H1 (cell line): ENCODE measurements at regions not wholly inside any gene's neighbourhood (a gene's known extent, or its start where the extent isn't known, plus 50 kb on each side); places are given as distances from the start of the nearest gene placed in this dataset.

Experiments used
- CTCF ChIA-PET: fragments of 300-600 bp; sonication (Branson Sonifier 250); formaldehyde crosslinking; loops from one replicate; lab custom pipeline; 2021; ENCODE audit not compliant: partially characterized antibody; lab: Charles Lee
- POLR2A ChIA-PET: fragments of 300-600 bp; sonication (Branson Sonifier 250); formaldehyde crosslinking; loops from one replicate; lab custom pipeline; 2021; ENCODE audit warnings: inconsistent platforms; ENCODE audit not compliant: partially characterized antibody; lab: Charles Lee
- DNase-seq, 2 experiments: peaks; one replicate each; pipeline versions ENCODE4 v3.0.0 to v3.0.0-alpha.2; 2010 to 2022; ENCODE audit warnings: low spot score in 2 of 2, low read depth in 1 of 2, mixed read lengths in 1 of 2
- FAIRE-seq: peaks from 2 replicates; lab custom pipeline; 2011; peaks lifted over from hg19 to GRCh38; lab: Jason Lieb, UNC
- H2AFZ ChIP-seq: 2 replicates; pipeline ENCODE4 v1.8.1; 2012; ENCODE audit warnings: low read length, inconsistent platforms
- H2AK5ac ChIP-seq: 2 replicates; pipeline ENCODE4 v1.6.1; 2013; ENCODE audit warnings: low read depth, low read length
- H2BK120ac ChIP-seq: replicated peaks from 2 replicates; pipeline ENCODE3; 2013; ENCODE audit warnings: low read depth, low read length, inconsistent platforms
- H2BK12ac ChIP-seq: 2 replicates; pipeline ENCODE4 v1.6.1; 2013; ENCODE audit warnings: low read depth, low read length
- H2BK15ac ChIP-seq: 2 replicates; pipeline ENCODE4 v1.6.1; 2013; ENCODE audit warnings: low read length
- H2BK20ac ChIP-seq: 2 replicates; pipeline ENCODE4 v1.6.1; 2013; ENCODE audit warnings: low read length
- H2BK5ac ChIP-seq: 2 replicates; pipeline ENCODE4 v1.6.1; 2013; ENCODE audit warnings: low read depth, low read length
- H3K14ac ChIP-seq: 2 replicates; pipeline ENCODE4 v1.6.1; 2013; ENCODE audit warnings: inconsistent platforms; ENCODE audit not compliant: insufficient read length
- H3K18ac ChIP-seq: 2 replicates; pipeline ENCODE4 v1.6.1; 2013; ENCODE audit warnings: low read length; ENCODE audit errors: extremely low read depth
- H3K23ac ChIP-seq: 2 replicates; pipeline ENCODE4 v1.6.1; 2013; ENCODE audit warnings: inconsistent platforms; ENCODE audit not compliant: insufficient read length
- H3K23me2 ChIP-seq: 2 replicates; pipeline ENCODE4 v1.6.1; 2013; ENCODE audit warnings: low read depth, low read length
- H3K27ac ChIP-seq: 2 replicates; pipeline ENCODE4 v1.6.1; 2011; ENCODE audit warnings: low read depth, low read length, inconsistent platforms
- H3K27me3 ChIP-seq, 4 experiments: replicated peaks in 1 of 4; 1 replicate in 1 of 4; 2 replicates in 3 of 4; pipeline versions ENCODE4 v1.6.1 to v1.8.1; 2011 to 2013; ENCODE audit warnings: low read length in 3 of 4, mild to moderate bottlenecking in 3 of 4, inconsistent platforms in 2 of 4, mixed read lengths in 2 of 4, moderate library complexity in 1 of 4; ENCODE audit not compliant: control insufficient read depth in 3 of 4, insufficient read depth in 3 of 4; ENCODE audit errors: extremely low read depth in 1 of 4
- H3K36me3 ChIP-seq, 4 experiments: 2 replicates each; pipeline versions ENCODE4 v1.6.1 to v1.8.1; 2011 to 2013; ENCODE audit warnings: mild to moderate bottlenecking in 4 of 4, low read length in 3 of 4, moderate library complexity in 2 of 4, control low read depth in 1 of 4, inconsistent platforms in 1 of 4; ENCODE audit not compliant: insufficient read depth in 4 of 4, control insufficient read depth in 2 of 4
- H3K4ac ChIP-seq: replicated peaks from 2 replicates; pipeline ENCODE3; 2013; ENCODE audit warnings: low read length, low read depth, mixed read lengths, inconsistent platforms; ENCODE audit not compliant: insufficient read length
- H3K4me1 ChIP-seq, 4 experiments: replicated peaks in 1 of 4; 1 replicate in 1 of 4; 2 replicates in 3 of 4; pipeline versions ENCODE4 v1.6.1 to v1.8.1; 2011 to 2013; ENCODE audit warnings: low read length in 3 of 4, inconsistent platforms in 2 of 4, mixed read lengths in 1 of 4; ENCODE audit not compliant: insufficient read depth in 4 of 4, control insufficient read depth in 3 of 4
- H3K4me2 ChIP-seq, 2 experiments: 2 replicates each; pipeline versions ENCODE4 v1.6.1 to v1.8.1; 2011 to 2013; ENCODE audit warnings: low read depth in 2 of 2, low read length in 2 of 2, control low read depth in 1 of 2, inconsistent platforms in 1 of 2, mild to moderate bottlenecking in 1 of 2; ENCODE audit not compliant: insufficient read depth in 1 of 2
- H3K4me3 ChIP-seq, 4 experiments: fragments of 200-600, 300-600 bp in 1 of 4; sonication (generic), shearing (Covaris generic), sonication (Bioruptor Twin) in 1 of 4; 2 replicates each; pipeline versions ENCODE4 v1.5.1 to v1.8.1; 2011 to 2016; ENCODE audit warnings: low read length in 4 of 4, low read depth in 3 of 4, control low read depth in 2 of 4, inconsistent platforms in 2 of 4, mild to moderate bottlenecking in 2 of 4, mixed read lengths in 1 of 4, moderate library complexity in 1 of 4; ENCODE audit not compliant: insufficient read depth in 2 of 4; ENCODE audit errors: extremely low read depth in 1 of 4
- H3K56ac ChIP-seq: replicated peaks from 2 replicates; pipeline ENCODE3; 2013; ENCODE audit warnings: low read depth, mild to moderate bottlenecking, mixed read lengths, low read length, inconsistent platforms; ENCODE audit not compliant: insufficient read length
- H3K79me1 ChIP-seq: 2 replicates; pipeline ENCODE4 v1.6.1; 2013; ENCODE audit warnings: low read depth, low read length, control low read depth
- H3K79me2 ChIP-seq, 2 experiments: 2 replicates each; pipeline versions ENCODE4 v1.6.1 to v1.8.1; 2012 to 2013; ENCODE audit warnings: low read length in 2 of 2, mild to moderate bottlenecking in 2 of 2, inconsistent platforms in 1 of 2; ENCODE audit not compliant: insufficient read depth in 2 of 2, control insufficient read depth in 1 of 2
- H3K9ac ChIP-seq, 4 experiments: replicated peaks in 1 of 4; 1 replicate in 1 of 4; 2 replicates in 3 of 4; pipeline versions ENCODE4 v1.6.1 to v1.8.1; 2011 to 2013; ENCODE audit warnings: low read depth in 3 of 4, low read length in 3 of 4, control low read depth in 2 of 4, mild to moderate bottlenecking in 2 of 4, moderate library complexity in 2 of 4, inconsistent platforms in 1 of 4; ENCODE audit errors: extremely low read depth in 1 of 4
- H3K9me3 ChIP-seq, 2 experiments: 2 replicates each; pipeline versions ENCODE4 v1.6.1 to v1.8.1; 2012 to 2013; ENCODE audit warnings: mild to moderate bottlenecking in 2 of 2, moderate library complexity in 2 of 2, control low read depth in 1 of 2, inconsistent platforms in 1 of 2, low read depth in 1 of 2, low read length in 1 of 2, mixed read lengths in 1 of 2; ENCODE audit not compliant: insufficient read depth in 2 of 2
- H4K20me1 ChIP-seq, 2 experiments: replicated peaks in 1 of 2; 2 replicates each; pipeline versions ENCODE3 to v1.8.1; 2011 to 2013; ENCODE audit warnings: inconsistent platforms in 2 of 2, low read length in 2 of 2, mild to moderate bottlenecking in 1 of 2; ENCODE audit not compliant: insufficient read depth in 2 of 2, control insufficient read depth in 1 of 2
- H4K5ac ChIP-seq: 2 replicates; pipeline ENCODE4 v1.6.1; 2013; ENCODE audit warnings: low read length, low read depth, mixed read lengths, inconsistent platforms; ENCODE audit not compliant: insufficient read length
- H4K8ac ChIP-seq: 2 replicates; pipeline ENCODE4 v1.8.0; 2013; ENCODE audit warnings: mild to moderate bottlenecking, moderate library complexity, low read length, inconsistent platforms; ENCODE audit not compliant: insufficient read depth; ENCODE audit errors: extremely low read depth
- H4K91ac ChIP-seq: replicated peaks from 2 replicates; pipeline ENCODE3; 2013; ENCODE audit warnings: low read length, mixed read lengths, inconsistent platforms; ENCODE audit not compliant: insufficient read length
- CHD1 ChIP-seq: IDR thresholded peaks from 2 replicates; pipeline ENCODE4 v1.6.1; 2012; ENCODE audit warnings: low read depth, low read length, improper control_type of control experiment
- CHD2 ChIP-seq: IDR thresholded peaks from 2 replicates; pipeline ENCODE4 v1.6.1; 2012; ENCODE audit warnings: low read length, improper control_type of control experiment
- HDAC2 ChIP-seq, 2 experiments: fragments of 300-600 bp in 1 of 2; sonication (generic) in 1 of 2; IDR thresholded peaks; 2 replicates each; pipeline ENCODE4 v1.6.1; 2011 to 2012; ENCODE audit warnings: low read depth in 2 of 2, low read length in 2 of 2, mild to moderate bottlenecking in 2 of 2, moderate library complexity in 2 of 2, borderline replicate concordance in 1 of 2, inconsistent platforms in 1 of 2
- JUND ChIP-seq: IDR thresholded peaks from 2 replicates; pipeline ENCODE4 v1.6.1; 2011; ENCODE audit warnings: mild to moderate bottlenecking, improper control_type of control experiment, low read length
- NANOG ChIP-seq: IDR thresholded peaks from 2 replicates; pipeline ENCODE4 v1.6.1; 2011; ENCODE audit warnings: low read length, low read depth, mild to moderate bottlenecking, inconsistent platforms; ENCODE audit not compliant: insufficient read depth, poor library complexity, severe bottlenecking
- POU5F1 ChIP-seq: IDR thresholded peaks from 2 replicates; pipeline ENCODE4 v1.6.1; 2011; ENCODE audit warnings: low read depth, mild to moderate bottlenecking, low read length, moderate library complexity
- SAP30 ChIP-seq: fragments of 300-600 bp; sonication (generic); IDR thresholded peaks from 2 replicates; pipeline ENCODE4 v1.7.1; 2012; ENCODE audit warnings: low read length, moderate library complexity, mild to moderate bottlenecking, inconsistent platforms; ENCODE audit not compliant: insufficient read depth, insufficient replicate concordance
- SIX5 ChIP-seq: IDR thresholded peaks from 2 replicates; pipeline ENCODE4 v1.6.1; 2011; ENCODE audit warnings: mild to moderate bottlenecking, low read depth, low read length
- TCF12 ChIP-seq: IDR thresholded peaks from 2 replicates; pipeline ENCODE4 v1.6.1; 2011; ENCODE audit warnings: low read depth, mild to moderate bottlenecking, low read length
- TEAD4 ChIP-seq: IDR thresholded peaks from 2 replicates; pipeline ENCODE4 v1.6.1; 2012; ENCODE audit warnings: low read depth, low read length, inconsistent platforms, mixed read lengths
- YY1 ChIP-seq: IDR thresholded peaks from 2 replicates; pipeline ENCODE4 v1.6.1; 2011; ENCODE audit warnings: low read depth, mild to moderate bottlenecking, low read length
- ZNF274 ChIP-seq: IDR thresholded peaks from 2 replicates; pipeline ENCODE4 v1.7.0; 2012; ENCODE audit warnings: low read length, borderline replicate concordance; ENCODE audit errors: extremely low read depth
- WGBS, 2 experiments: shearing (Covaris generic) in 1 of 2; methylation state at CpG; one replicate each; pipeline versions ENCODE4 v1.1.6 to v1.1.7; 2013 to 2015; ENCODE audit warnings: low lambda C conversion rate in 2 of 2, mixed read lengths in 2 of 2, inconsistent platforms in 1 of 2, low coverage in 1 of 2, missing lambda C conversion rate in 1 of 2; ENCODE audit not compliant: insufficient replicate concordance in 2 of 2, insufficient coverage in 1 of 2, insufficient read length in 1 of 2; ENCODE audit errors: extremely low coverage in 1 of 2, missing lambda C conversion rate in 1 of 2; 5-methylcytosine and 5-hydroxymethylcytosine counted together
- TF ChIP-seq, protein P1 (sequence below): IDR thresholded peaks from 2 replicates; pipeline ENCODE4 v1.6.1; 2012; ENCODE audit warnings: inconsistent platforms
- TF ChIP-seq, protein P2 (sequence below): IDR thresholded peaks from 2 replicates; pipeline ENCODE4 v1.6.1; 2012; ENCODE audit warnings: inconsistent platforms

DNA sequence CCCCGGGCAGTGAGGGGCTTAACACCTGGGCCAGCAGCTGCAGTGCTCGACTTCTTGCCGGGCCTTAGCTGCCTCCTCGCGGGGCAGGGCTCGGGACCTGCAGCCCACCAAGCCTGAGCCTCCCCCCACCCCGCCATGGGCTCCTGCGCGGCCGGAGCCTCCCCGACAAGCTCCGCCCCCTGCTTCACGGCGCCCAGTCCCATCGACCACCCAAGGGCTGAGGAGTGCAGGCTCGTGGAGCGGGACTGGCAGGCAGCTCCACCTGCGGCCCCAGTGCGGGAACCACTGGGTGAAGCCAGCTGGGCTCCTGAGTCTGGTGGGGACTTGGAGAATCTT lies 67.8 kb upstream of the NR5A2 start:
- H4K91ac ChIP-seq = no peak overlapping the region
- FAIRE-seq = no peak
- no peaks in the 10 kb centered on the region for H4K20me1 ChIP-seq
- H2BK5ac ChIP-seq = no peak overlapping the region
- H2BK15ac ChIP-seq = no peak overlapping the region
- H3K4me2 ChIP-seq = no peak overlapping the region
- no peak overlapping the region for H2BK12ac ChIP-seq
- no peak overlapping the region for H2BK120ac ChIP-seq
- no peak overlapping the region for H3K27ac ChIP-seq
- no peaks in the 10 kb centered on the region for H3K4me1 ChIP-seq
- no peaks in the 10 kb centered on the region; a peak in 1 of 4 replicates for H3K9me3 ChIP-seq
- H3K14ac ChIP-seq = no peak overlapping the region
- POLR2A ChIA-PET = interaction anchor here (1.2 kb wide), 1 partner anchor 273 kb away, joined by 4 read pairs; no protein-coding TSS in a partner anchor
- H4K5ac ChIP-seq = no peak overlapping the region
- H2AK5ac ChIP-seq = no peak overlapping the region
- no peak for DNase-seq
- no peak overlapping the region for H2AFZ ChIP-seq
- no peak overlapping the region for H2BK20ac ChIP-seq
- no peaks in the 10 kb centered on the region for H3K79me1 ChIP-seq
- H3K23ac ChIP-seq = no peak overlapping the region
- no peak overlapping the region for H3K18ac ChIP-seq
- H3K79me2 ChIP-seq = no peaks in the 10 kb centered on the region
- no peak overlapping the region for H3K56ac ChIP-seq
- WGBS, 2 experiments = 96% methylated on average over 16 of the region's 19 CpGs; no CpG with 5 or more reads in 1 of the 2 experiments
- no peaks in the 10 kb centered on the region for H3K23me2 ChIP-seq
- CTCF ChIA-PET = no interaction called here
- H3K36me3 ChIP-seq = no peaks in the 10 kb centered on the region
- H3K4ac ChIP-seq = no peak overlapping the region
- no peak overlapping the region for H4K8ac ChIP-seq
- H3K4me3 ChIP-seq = no peak overlapping the region
- H3K27me3 ChIP-seq = no peaks in the 10 kb centered on the region
- H3K9ac ChIP-seq = no peak overlapping the region
- no peak for TF ChIP-seq SAP30
- no peak for TF ChIP-seq JUND
- TF ChIP-seq TCF12 = no peak
- no peak for TF ChIP-seq YY1
- no peak for TF ChIP-seq HDAC2 (IDR thresholded peaks at IDR 0.05; ENCODE audit: borderline replicate concordance in 1 of 2, low read depth in 2 of 2, low read length in 2 of 2)
- TF ChIP-seq, protein P1, sequence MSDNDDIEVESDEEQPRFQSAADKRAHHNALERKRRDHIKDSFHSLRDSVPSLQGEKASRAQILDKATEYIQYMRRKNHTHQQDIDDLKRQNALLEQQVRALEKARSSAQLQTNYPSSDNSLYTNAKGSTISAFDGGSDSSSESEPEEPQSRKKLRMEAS = no peak
- no peak for TF ChIP-seq SIX5
- no peak for TF ChIP-seq POU5F1
- no peak for TF ChIP-seq NANOG
- no peak for TF ChIP-seq CHD2
- TF ChIP-seq, protein P2, sequence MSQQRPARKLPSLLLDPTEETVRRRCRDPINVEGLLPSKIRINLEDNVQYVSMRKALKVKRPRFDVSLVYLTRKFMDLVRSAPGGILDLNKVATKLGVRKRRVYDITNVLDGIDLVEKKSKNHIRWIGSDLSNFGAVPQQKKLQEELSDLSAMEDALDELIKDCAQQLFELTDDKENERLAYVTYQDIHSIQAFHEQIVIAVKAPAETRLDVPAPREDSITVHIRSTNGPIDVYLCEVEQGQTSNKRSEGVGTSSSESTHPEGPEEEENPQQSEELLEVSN = no peak
- TF ChIP-seq ZNF274 = no peak
- TF ChIP-seq CHD1 = no peak
- no peak for TF ChIP-seq TEAD4
